NB4 (cell line): ENCODE measurements at regions not wholly inside any gene's neighbourhood (a gene's known extent, or its start where the extent isn't known, plus 50 kb on each side); places are given as distances from the start of the nearest gene placed in this dataset.

Experiments used
- CTCF ChIP-seq: IDR thresholded peaks from one replicate; pipeline ENCODE4 v1.5.1; 2012; ENCODE audit warnings: low read depth, low read length
- POLR2A ChIP-seq: IDR thresholded peaks from 2 replicates; pipeline ENCODE4 v1.6.1; 2011; ENCODE audit warnings: mild to moderate bottlenecking; ENCODE audit not compliant: insufficient read length; ENCODE audit errors: extremely low read depth

GRCh38 chr5:96264047-96264446 is 169.0 kb downstream of the PCSK1 start:
- no peak for TF ChIP-seq CTCF
- no peak for TF ChIP-seq POLR2A
